Lung (tissue), 11 donors: ENCODE measurements at regions not wholly inside any gene's neighbourhood (a gene's known extent, or its start where the extent isn't known, plus 50 kb on each side); places are given as distances from the start of the nearest gene placed in this dataset.

Experiments used
- ATAC-seq: fragments of 200-7000 bp; cut with Tn5 transposase; one replicate; pipeline ENCODE4 v1.9.1; 2020; ENCODE audit warnings: moderate number of reproducible peaks; ENCODE audit not compliant: insufficient read depth, low FRiP score
- DNase-seq, 3 donors: peaks; one replicate each; pipeline ENCODE4 v3.0.0-alpha.2; 2013 to 2017
- H3K27ac ChIP-seq, 2 donors: one replicate each; pipeline ENCODE4 v1.5.1; 2013; ENCODE audit warnings: mild to moderate bottlenecking in 2 of 2, moderate library complexity in 2 of 2, control low read depth in 1 of 2, inconsistent platforms in 1 of 2, low read depth in 1 of 2, low read length in 1 of 2
- H3K27me3 ChIP-seq, 3 donors: one replicate each; pipeline ENCODE4 v1.5.1; 2013; ENCODE audit warnings: low read length in 2 of 3; ENCODE audit not compliant: control insufficient read depth in 3 of 3, insufficient read depth in 3 of 3
- H3K36me3 ChIP-seq, 4 donors: one replicate each; pipeline ENCODE4 v1.5.1; 2013; ENCODE audit warnings: low read length in 4 of 4, mild to moderate bottlenecking in 1 of 4, moderate library complexity in 1 of 4; ENCODE audit not compliant: control insufficient read depth in 4 of 4, insufficient read depth in 4 of 4
- H3K4me1 ChIP-seq, 5 donors: one replicate each; pipeline ENCODE4 v1.5.1; 2013; ENCODE audit warnings: low read length in 5 of 5, mild to moderate bottlenecking in 2 of 5, moderate library complexity in 1 of 5; ENCODE audit not compliant: control insufficient read depth in 5 of 5, insufficient read depth in 5 of 5
- H3K4me3 ChIP-seq: one replicate; pipeline ENCODE4 v1.5.1; 2013; ENCODE audit warnings: mild to moderate bottlenecking, control low read depth, moderate library complexity
- H3K9ac ChIP-seq, 2 donors: one replicate each; pipeline ENCODE4 v1.5.1; 2013; ENCODE audit warnings: low read length in 2 of 2, control low read depth in 1 of 2; ENCODE audit not compliant: insufficient read depth in 1 of 2
- H3K9me3 ChIP-seq, 4 donors: one replicate each; pipeline ENCODE4 v1.5.1; 2013; ENCODE audit warnings: low read length in 3 of 4, mild to moderate bottlenecking in 1 of 4, moderate library complexity in 1 of 4; ENCODE audit not compliant: control insufficient read depth in 4 of 4, insufficient read depth in 3 of 4
- CTCF ChIP-seq: IDR thresholded peaks from 2 replicates; pipeline ENCODE4 v1.5.1; 2012; ENCODE audit warnings: mild to moderate bottlenecking; ENCODE audit errors: control extremely low read depth, extremely low read depth
- whole genome bisulfite sequencing, 2 donors: extraction: QIAGEN DNeasy Blood & Tissue Kit; methylation state at CpG; one replicate each; pipeline ENCODE4 v1.1.7; 2013; 5-methylcytosine and 5-hydroxymethylcytosine counted together
- donor health status: control.
- donor health status: control.
- donor health status: Bipolar disorder and iron deficiency.
- donor health status: healthy.
- donor health status: DM: yes; HTN: yes; CAD: no.

- ATAC-seq: no peak
- Histone ChIP-seq H3K36me3 (no peaks in the 10 kb centered on the region), H3K9me3 (no peaks in the 10 kb centered on the region), H3K9ac (no peak overlapping the region), H3K4me3 (no peak overlapping the region), H3K27ac (no peak overlapping the region), H3K27me3 (no peaks in the 10 kb centered on the region), H3K4me1 (no peaks in the 10 kb centered on the region)
- no peak for DNase-seq
- WGBS, 2 donors: 76 to 87% methylated on average over 4 of the region's 4 CpGs
- TF ChIP-seq CTCF: no peak
Observed at GRCh38 chr2:180062178-180062577, 55.1 kb upstream of the CWC22 start.

GRCh38 chr2:180061546-180061945 is 54.4 kb upstream of the CWC22 start:
- Histone ChIP-seq H3K4me3 (no peak overlapping the region), H3K36me3 (no peaks in the 10 kb centered on the region), H3K9ac (no peak overlapping the region), H3K4me1 (no peaks in the 10 kb centered on the region), H3K9me3 (no peaks in the 10 kb centered on the region), H3K27me3 (no peaks in the 10 kb centered on the region), H3K27ac (no peak overlapping the region)
- no peak for ATAC-seq
- no peak for TF ChIP-seq CTCF
- no peak for DNase-seq
- WGBS, 2 donors: 84 to 92% methylated on average over 3 of the region's 3 CpGs

GRCh38 chr2:180061085-180061484 is 54.0 kb upstream of the CWC22 start:
- no peak overlapping the region for H3K9ac ChIP-seq
- no peak for TF ChIP-seq CTCF
- ATAC-seq: no peak
- no peak overlapping the region for H3K4me3 ChIP-seq
- H3K27ac ChIP-seq: no peak overlapping the region
- no peaks in the 10 kb centered on the region for H3K27me3 ChIP-seq
- H3K4me1 ChIP-seq: no peaks in the 10 kb centered on the region
- no peaks in the 10 kb centered on the region for H3K36me3 ChIP-seq
- DNase-seq: no peak
- H3K9me3 ChIP-seq: no peaks in the 10 kb centered on the region
- WGBS, 2 donors: 87 to 91% methylated on average over 11 of the region's 11 CpGs

GRCh38 chr2:180058993-180059392 is 51.9 kb upstream of the CWC22 start:
- Histone ChIP-seq H3K4me3 (no peak overlapping the region), H3K27me3 (no peaks in the 10 kb centered on the region), H3K9me3 (no peaks in the 10 kb centered on the region), H3K36me3 (no peaks in the 10 kb centered on the region), H3K4me1 (no peaks in the 10 kb centered on the region), H3K9ac (no peak overlapping the region), H3K27ac (no peak overlapping the region)
- TF ChIP-seq CTCF: no peak
- no peak for DNase-seq
- ATAC-seq: no peak
- 90 to 91% methylated on average over 4 of the region's 4 CpGs for WGBS, 2 donors
